ENCODE measurements at regions not wholly inside any gene's neighbourhood (a gene's known extent, or its start where the extent isn't known, plus 50 kb on each side); places are given as distances from the start of the nearest gene placed in this dataset.

DNA sequence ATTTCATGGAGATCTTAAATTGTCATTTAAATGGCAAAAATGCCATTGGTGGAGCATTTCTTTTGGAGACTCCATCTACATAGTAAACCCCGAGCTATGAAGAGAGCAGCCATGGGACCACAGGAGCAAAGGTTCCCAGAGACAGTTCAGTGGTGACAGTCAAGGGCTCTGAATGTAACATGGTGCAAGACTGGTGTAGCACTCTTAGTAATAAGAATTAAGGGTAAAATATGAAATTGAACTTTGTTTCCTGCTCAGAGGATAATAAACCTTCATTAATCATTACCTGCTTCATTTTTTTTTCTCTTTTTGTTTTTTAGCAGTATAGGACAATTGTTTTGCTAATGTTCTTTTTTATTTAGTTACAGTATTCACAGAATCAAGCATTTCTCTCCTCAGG lies 717.5 kb upstream of the POM121L12 start:
- no peak overlapping the region for H3K4me3 ChIP-seq
- no peak overlapping the region for H3K27ac ChIP-seq

DNA sequence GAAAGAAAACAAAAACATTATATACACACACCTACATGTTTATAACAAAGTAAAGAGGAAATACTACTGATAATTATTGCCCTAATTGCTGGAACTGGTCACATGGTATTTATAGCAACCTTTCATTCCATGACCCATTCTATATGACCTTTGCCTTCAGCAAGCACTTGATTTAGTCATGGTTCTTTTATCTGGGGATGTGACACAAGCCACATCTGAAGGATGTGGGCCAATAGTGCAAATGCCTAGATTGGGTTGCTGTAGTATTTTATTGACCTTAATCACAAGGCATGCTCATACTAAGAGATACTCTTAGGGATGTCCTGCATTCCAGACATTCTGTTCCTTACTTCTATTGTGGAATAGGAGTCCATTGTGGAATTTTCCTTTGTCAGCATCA lies 723.5 kb upstream of the POM121L12 start:
- Histone ChIP-seq H3K27ac (no peak overlapping the region), H3K4me3 (no peak overlapping the region)

DNA sequence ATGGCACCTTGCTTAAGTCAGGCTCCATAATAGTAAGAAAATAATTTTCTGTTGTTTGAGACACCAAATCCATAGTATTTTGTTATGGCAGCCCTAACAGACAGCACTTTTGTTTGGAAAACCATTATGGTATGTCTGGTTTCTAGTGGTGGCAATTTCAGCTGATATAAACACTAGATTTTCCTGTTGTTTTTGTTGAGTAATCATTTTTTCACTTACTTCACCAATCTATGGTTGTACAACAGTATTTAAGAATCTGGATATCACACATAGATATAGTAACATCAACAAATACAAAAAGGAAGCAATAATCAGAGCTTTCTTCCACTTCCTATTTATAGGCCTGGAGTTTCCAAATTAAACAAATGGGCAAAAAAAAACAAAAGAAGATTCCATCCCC lies 725.8 kb upstream of the POM121L12 start:
- no peak overlapping the region for H3K4me3 ChIP-seq
- H3K27ac ChIP-seq: no peak overlapping the region

DNA sequence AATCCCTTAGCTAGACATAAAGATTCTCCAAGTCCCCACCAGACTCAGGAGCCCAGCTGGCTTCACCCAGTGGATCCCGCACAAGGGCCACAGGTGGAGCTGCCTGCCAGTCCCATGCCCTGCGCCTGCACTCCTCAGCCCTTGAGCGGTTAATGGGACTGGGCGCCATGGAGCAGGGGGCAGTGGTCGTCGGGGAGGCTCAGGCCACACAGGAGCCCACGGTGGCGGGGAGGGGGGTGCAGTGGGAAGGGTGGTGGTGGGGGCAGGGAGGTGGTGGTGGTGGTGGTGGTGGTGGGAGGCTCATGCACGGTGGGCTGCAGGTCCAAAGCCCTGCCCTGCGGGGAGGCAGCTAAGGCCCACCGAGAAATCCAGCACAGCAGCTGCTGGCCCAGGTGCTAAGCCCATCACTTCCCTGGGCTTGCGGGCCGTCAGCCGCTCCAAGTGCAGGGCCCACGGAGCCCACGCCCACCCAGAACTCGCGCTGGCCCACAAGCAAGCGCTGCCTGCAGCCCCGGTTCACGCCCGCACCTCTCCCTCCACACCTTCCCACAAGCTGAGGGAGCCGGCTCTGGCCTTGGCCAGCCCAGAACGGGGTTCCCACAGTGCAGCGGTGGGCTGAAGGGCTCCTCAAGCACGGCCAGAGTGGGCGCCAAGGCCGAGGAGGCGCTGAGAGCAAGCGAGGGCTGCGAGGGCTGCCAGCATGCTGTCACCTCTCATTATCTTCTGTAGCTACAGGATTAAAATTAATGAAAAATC lies 732.5 kb upstream of the POM121L12 start:
- Histone ChIP-seq H3K4me3 (no peak overlapping the region), H3K27ac (no peak overlapping the region)

DNA sequence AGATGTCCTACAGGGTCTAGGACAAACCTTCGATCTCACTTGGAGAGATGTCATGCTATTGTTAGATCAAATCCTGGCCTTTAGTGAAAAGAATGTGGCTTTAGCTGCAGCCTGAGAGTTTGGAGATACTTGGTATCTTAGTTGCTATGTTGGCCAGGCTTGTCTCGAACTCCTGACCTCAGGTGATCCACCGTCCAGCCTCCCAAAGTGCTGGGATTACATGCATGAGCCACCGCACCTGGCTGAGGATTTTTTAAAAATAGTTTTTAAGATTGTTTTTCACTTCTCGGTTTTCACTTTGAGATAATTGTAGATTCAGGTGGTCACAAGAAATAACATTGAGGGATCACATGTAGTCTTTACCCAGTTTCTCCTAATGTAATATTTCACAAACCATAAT lies 738.3 kb upstream of the POM121L12 start:
- Histone ChIP-seq H3K4me3 (no peak overlapping the region), H3K27ac (no peak overlapping the region)

DNA sequence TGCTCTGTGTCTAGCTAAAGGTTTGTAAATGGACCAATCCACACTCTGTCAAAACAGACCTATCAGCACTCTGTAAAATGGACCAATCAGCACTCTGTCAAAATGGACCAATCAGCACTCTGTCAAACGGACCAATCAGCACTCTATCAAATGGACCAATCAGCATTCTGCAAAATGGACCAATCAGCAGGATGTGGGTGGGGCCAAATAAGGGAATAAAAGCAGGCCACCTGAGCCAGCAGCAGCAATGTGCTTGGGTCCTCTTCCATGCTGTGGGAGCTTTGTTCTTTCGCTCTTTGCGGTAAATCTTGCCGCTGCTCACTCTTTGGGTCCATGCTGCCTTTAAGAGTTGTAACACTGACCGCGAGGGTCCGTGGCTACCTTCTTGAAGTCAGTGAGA lies 740.5 kb upstream of the POM121L12 start:
- Histone ChIP-seq H3K27ac (no peak overlapping the region), H3K4me3 (no peak overlapping the region)

DNA sequence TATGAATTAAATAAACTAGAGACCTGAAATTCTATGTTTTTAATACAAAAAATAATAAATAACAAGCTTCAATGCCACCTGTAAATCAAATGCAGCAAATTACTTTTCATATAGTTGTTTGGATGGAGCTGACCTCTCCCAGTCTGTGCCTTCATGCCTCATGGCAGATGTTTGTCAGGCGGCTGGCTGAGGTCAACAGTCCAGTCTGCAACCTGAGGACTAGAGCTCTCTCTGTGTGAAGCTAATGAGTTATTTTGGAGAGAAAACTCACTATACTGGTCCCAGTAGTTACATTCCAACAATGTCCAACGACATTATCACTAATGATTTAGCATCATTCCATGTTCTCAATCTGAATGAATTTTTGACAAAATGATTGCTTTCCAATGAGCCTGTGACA lies 746.2 kb upstream of the POM121L12 start:
- no peak overlapping the region for H3K27ac ChIP-seq
- H3K4me3 ChIP-seq: no peak overlapping the region

DNA sequence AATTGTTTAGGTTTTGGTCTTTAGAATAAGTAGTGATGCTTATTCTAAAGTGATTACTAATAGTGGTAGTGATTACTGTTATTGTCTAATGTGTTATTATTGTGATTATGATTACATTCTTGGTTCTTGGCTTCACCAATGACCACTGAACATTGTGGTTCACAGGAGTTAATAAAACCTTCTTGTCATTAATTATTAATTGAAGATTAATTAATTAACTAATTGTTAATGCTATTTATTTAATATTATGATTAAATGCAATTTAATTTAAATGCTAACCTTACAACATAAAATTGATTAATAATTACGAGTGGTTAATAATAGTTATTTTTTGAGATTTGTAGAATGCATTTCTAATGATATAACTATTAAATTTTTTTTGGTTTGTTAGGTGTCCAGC lies 747.7 kb upstream of the POM121L12 start:
- no peak overlapping the region for H3K4me3 ChIP-seq
- H3K27ac ChIP-seq: no peak overlapping the region

DNA sequence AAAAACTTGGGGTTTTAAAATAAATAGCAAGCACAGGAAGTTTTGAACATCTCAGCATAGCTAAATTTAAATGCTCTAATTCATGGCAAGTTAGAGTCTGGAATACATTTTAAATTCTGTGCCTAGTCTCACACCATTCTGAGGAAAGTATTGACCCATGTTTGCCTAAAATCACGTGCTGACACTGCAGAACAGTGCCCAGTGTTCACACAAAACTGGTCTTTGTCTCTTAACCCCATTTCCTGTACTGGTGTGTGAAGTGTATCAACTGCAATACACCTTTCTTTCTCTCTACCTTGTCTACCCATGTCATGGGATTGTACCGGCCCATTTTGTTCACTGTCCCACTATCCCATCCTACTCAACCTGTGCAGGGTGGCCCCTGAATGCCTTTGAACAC lies 749.7 kb upstream of the POM121L12 start:
- Histone ChIP-seq H3K27ac (no peak overlapping the region), H3K4me3 (no peak overlapping the region)

DNA sequence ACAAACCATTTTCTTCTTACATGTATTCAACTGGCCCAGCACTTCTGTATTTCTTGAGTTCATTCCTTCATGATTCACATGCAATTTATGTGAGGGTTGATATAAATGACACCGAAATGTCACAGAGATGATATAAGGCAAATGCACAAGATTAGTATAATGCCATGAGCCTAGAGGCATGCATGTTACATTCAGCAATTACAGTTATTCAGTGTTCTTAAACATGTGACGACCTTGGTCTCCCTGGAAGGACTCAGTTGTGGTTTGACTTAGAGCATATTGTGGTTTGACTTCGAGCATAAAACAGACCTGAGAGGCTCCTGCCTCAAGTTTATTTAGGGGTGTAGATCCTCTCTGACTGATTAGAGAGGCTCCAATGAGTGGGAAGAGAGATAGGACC lies 752.1 kb upstream of the POM121L12 start:
- Histone ChIP-seq H3K4me3 (no peak overlapping the region), H3K27ac (no peak overlapping the region)

DNA sequence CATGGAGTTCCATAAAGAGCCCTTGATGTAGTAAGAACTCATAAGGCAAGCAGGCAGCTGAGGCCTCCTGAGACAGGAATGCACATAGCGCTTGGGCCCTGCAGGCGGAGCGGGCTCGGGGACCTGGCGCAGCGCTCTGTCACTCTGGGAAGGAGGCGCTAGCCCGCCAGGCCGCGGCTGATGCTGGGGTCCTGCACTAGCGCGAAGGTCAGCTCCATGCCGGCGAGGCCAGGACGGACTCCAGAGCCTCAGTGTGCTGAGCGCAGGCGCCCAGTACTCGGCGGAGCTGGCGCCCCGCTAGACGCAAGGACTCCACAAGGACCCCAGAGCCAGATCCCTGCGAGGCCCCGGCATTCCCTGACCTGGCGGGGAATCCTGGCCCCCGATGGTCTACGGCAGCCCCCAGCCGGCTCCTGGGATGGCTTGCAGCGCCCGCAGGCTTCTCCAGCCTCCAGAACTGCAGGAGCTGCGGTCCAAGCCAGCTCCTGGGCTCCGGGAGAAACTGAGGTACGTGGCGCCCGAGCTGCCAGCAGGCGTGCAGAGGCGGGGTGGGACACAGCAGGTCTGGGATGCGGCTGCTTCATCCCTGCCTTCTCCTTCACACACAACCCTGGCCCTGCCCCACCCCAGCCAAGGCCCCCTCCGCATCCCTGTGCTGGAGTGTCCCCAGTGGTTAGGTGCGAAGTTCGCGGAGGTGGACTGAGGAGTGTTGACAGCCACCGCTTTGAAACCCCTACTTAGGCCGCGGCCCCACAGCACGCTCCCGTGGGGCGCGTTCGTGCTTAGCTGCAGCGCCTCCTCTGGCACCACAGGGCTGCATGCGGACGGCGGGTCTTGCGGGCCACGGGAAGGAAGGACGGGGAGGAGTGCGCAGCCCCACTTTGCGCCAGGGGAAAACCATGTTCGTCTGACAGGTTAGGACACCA lies 761.5 kb upstream of the POM121L12 start:
- peak overlapping the region in 2 of 21 experiments; percentile 47 to 56 for H3K27ac ChIP-seq

DNA sequence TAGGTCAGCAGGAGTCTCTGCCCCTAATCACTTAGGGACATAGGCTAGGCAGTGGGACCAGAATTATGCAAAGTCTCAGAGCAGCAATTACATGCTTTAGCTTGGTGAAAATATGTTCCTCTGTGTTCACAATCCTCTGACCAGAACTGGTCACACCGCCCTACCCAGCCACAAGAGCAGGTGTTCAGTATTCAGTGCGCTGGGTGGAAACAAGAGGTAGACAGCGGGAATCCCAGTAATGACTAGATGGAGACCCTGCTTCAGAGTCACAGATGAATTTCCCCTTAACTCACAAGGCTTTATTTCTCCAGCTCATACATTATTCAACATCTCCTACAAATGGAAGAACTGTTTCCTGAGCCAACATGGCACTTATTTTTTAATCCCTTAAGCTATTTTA lies 763.7 kb upstream of the POM121L12 start:
- Histone ChIP-seq H3K4me3 (no peak overlapping the region), H3K27ac (no peak overlapping the region)

More for the DNA sequence above, 761.5 kb upstream of the POM121L12 start:
- no peak overlapping the region for H3K4me3 ChIP-seq

DNA sequence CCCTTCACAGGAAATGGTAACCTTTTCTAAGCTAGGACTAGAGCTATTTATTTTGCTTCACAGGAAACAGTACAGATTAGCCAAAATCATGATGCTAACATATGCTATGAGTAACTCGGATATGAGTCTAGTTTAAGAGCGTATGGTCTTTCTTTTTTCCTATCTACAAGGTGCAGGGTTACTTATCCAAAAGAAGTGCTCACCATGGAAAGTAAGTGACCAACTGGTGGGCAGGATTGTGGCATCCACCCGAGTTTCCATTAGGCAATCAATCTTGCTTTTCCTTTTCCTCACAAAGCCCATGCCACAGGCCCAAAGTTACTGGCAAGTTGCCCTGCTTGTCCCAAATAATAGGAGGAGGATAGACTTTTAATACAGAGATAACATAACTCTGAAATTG lies 765.1 kb upstream of the POM121L12 start:
- no peak overlapping the region for H3K4me3 ChIP-seq
- no peak overlapping the region for H3K27ac ChIP-seq

DNA sequence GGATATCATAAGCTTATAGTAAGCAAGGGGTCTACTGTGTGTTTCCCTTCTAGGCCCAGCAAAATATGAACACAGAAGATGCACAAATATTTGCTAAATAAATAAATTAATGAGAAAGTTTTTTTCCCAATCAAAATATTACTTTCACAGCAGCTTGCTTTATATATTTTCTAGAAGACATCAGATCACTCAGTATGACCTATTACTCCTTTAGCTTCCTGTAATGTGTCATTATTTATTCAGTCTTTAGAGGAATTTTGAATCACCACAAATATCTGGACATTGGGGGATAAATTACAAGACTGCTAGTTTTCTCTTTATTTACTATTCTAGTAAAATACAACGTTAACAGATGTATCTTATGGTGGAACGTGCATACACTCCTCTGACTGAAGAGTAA lies 765.8 kb upstream of the POM121L12 start:
- Histone ChIP-seq H3K4me3 (no peak overlapping the region), H3K27ac (no peak overlapping the region)

DNA sequence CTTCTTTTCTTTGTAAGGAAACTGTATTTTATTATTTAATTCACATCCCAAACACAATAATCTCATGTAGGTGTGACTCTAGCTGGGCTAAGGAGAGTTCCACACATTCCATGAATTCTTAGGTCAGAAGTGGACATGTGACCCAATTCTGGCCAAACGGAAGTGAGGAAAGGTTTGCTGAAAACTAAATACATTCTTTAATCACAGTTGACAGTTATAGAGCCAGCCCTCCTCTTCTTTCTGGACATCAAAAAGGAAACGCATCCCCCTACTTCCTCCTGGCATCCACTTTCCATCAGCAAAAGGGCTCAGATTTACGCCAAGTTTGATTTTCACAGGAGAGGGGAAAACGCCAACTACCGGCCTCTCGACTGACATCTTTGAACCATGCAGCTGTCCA lies 774.4 kb upstream of the POM121L12 start:
- Histone ChIP-seq H3K4me3 (no peak overlapping the region), H3K27ac (no peak overlapping the region)

DNA sequence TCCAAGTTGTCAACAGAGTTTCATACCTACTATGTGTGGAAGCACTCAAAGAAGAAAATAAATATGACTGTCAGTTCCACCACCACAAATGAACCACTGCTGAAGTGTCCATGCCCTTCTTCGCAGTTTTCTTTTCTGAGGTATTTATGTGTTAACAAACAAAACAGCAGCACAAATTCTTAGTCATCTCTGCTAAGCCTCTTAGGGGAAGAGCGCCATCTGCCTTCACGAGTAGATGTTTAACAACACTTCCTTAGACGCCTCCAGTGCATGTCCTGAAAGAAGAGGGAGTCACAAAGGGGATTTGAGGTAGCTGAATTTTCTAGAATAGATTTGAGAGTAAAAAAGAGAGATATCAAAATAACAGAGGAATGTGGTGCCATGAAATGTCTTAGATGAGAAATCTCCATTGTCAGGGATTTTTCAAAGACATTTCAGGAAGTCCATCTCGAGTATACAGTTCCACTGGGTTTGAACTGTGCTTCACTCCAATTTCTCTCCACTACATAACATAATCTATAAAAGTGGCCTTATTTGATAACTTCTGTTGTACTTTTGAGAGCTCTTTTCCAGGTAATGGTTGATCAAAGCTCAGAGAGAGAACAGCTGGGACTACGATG lies 775.3 kb upstream of the POM121L12 start:
- Histone ChIP-seq H3K4me3 (no peak overlapping the region), H3K27ac (no peak overlapping the region)

DNA sequence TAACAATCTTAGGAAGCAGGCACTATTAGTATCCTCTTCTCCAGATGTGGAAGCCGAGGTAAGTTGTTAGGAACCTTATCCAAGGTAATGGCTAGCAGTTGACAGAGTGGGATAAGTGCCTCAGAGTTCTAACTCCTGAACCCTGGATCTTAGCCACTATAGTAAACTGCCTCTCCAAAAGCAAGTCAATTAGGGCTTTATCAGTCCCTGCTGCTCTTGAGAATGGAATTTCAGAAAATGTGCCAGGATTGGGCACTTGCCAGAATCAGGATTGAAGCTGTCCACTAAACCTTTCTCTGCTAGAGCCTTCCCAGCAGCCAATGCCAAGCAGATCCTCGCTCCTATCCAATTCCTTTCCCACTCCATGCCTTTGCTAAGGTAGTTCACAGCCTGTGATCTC lies 777.5 kb upstream of the POM121L12 start:
- Histone ChIP-seq H3K4me3 (no peak overlapping the region), H3K27ac (no peak overlapping the region)

DNA sequence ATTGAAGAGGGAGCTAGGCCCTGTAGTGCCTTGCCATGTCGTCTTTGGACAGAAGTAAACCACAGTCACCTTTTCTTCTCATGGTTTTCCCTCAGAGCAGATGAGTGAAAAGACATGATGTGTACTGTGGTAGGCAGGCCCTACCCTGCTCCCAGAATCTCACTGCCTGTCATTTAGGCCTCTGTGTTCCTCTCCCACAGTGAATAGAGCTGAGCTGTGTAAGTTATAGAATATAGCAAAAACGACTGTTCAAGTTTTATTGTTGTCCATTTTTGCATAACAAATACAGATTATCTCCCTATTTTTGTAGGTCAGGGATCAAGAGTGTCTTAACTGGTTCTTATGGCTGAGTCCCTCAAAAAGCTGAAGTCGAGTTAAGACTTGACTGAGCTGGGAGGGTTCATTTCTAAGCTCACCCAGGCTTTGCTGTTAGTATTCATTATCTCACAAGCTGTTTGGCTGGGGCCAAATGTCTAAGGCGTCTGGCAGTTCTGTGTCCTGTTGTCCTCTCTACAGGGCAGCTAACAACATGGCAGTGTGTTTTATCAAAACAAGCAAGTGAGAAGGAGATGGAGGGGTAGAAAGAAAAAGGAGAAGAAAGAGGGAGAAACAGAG lies 780.9 kb upstream of the POM121L12 start:
- no peak overlapping the region for H3K4me3 ChIP-seq
- H3K27ac ChIP-seq: no peak overlapping the region

DNA sequence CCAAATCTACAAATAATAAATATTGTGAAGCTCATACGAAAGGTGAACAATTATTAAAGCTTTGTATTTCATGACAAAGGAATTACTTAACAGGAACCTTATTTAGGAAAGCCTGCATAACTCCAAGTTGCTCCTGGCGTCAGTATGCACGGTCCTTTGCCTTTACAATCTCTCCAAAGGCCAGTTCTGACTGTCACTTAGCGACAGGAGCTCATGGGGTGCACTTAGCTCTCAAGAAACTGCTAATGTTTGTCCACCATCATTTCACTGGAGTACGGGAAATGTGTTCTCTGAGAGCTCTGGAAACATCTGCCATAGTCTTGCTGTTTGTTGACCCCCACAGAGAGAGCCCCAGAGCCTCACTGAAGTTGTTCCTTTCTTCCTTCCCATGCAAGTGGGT lies 781.5 kb upstream of the POM121L12 start:
- Histone ChIP-seq H3K27ac (no peak overlapping the region), H3K4me3 (no peak overlapping the region)

DNA sequence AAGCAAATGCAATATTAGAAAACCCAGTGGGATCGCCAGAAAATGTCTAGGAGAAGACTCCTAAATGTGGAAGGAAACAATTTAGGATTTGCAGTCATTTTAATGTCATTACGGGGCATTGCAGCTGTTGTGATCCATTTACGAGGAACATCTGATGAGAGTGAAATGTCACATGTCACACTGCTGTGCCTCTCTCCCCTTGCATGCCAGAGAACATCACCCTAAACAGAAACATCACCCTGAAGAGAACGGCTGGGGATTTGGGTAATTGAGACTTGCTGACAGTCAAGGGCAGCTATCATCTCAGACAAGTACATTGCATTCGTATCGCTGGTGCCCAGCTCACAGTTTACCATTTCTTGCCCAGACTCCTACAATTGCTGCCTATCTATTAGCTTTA lies 785.7 kb upstream of the POM121L12 start:
- H3K27ac ChIP-seq: no peak overlapping the region
- H3K4me3 ChIP-seq: no peak overlapping the region
